WTC11 (cell line): ENCODE measurements at regions not wholly inside any gene's neighbourhood (a gene's known extent, or its start where the extent isn't known, plus 50 kb on each side); places are given as distances from the start of the nearest gene placed in this dataset.

Experiments
- ATAC-seq: fragments of 200-7000 bp; cut with Tn5 transposase; 2 replicates; pipeline ENCODE4 v1.10.0; 2021; ENCODE audit warnings: mild to moderate bottlenecking, moderate library complexity
- CTCF ChIA-PET: fragments of 300-600 bp; sonication (Branson Sonifier 250); formaldehyde crosslinking; loops from one replicate; lab custom pipeline; 2021; ENCODE audit warnings: antibody characterized with exemption; lab: Charles Lee
- POLR2A ChIA-PET: fragments of 350-600 bp; sonication (Branson Sonifier 250); formaldehyde crosslinking; loops from one replicate; lab custom pipeline; 2021; ENCODE audit warnings: antibody characterized with exemption; lab: Charles Lee
- DNase-seq: peaks from one replicate; pipeline ENCODE4 v3.0.0; 2021; ENCODE audit warnings: low spot score
- H3K27ac Mint-ChIP-seq: 2 replicates; pipeline ENCODE4 v1.8.0; 2021; ENCODE audit warnings: mixed read lengths
- H3K27me3 Mint-ChIP-seq: 2 replicates; pipeline ENCODE4 v1.8.0; 2021; ENCODE audit warnings: low read depth, mild to moderate bottlenecking, moderate library complexity, mixed read lengths
- H3K36me3 Mint-ChIP-seq: 2 replicates; pipeline ENCODE4 v1.8.0; 2021; ENCODE audit warnings: mixed read lengths
- H3K4me1 Mint-ChIP-seq: 2 replicates; pipeline ENCODE4 v1.8.0; 2022; ENCODE audit warnings: mixed read lengths
- H3K4me3 Mint-ChIP-seq: 2 replicates; pipeline ENCODE4 v1.8.0; 2021; ENCODE audit warnings: mild to moderate bottlenecking, moderate library complexity, mixed read lengths
- H3K9me3 Mint-ChIP-seq: 2 replicates; pipeline ENCODE4 v1.8.0; 2021; ENCODE audit warnings: mixed read lengths
- ATF1 ChIP-seq: sonication (generic); formaldehyde crosslinking; IDR thresholded peaks from 2 replicates; pipeline ENCODE4 v1.8.1; 2023; ENCODE audit warnings: mild to moderate bottlenecking, moderate library complexity, missing genetic modification reagents
- ESRRA ChIP-seq: sonication (generic); formaldehyde crosslinking; IDR thresholded peaks from 2 replicates; pipeline ENCODE4 v1.8.1; 2022; ENCODE audit warnings: mild to moderate bottlenecking, missing genetic modification reagents, borderline replicate concordance
- GRHL2 ChIP-seq: fragments of 250-450 bp; sonication (Bioruptor Pico); IDR thresholded peaks from 2 replicates; pipeline ENCODE4 v1.8.0; 2022; ENCODE audit warnings: mild to moderate bottlenecking, moderate library complexity; ENCODE audit not compliant: insufficient replicate concordance, severe bottlenecking
- IRF2 ChIP-seq: sonication (generic); formaldehyde crosslinking; IDR thresholded peaks from 2 replicates; pipeline ENCODE4 v1.8.0; 2022; ENCODE audit warnings: low read depth, missing genetic modification reagents, borderline replicate concordance
- JAZF1 ChIP-seq: fragments of 250-450 bp; sonication (Bioruptor Pico); IDR thresholded peaks from 2 replicates; pipeline ENCODE4 v1.9.0; 2021; ENCODE audit warnings: moderate library complexity, mild to moderate bottlenecking, inconsistent platforms
- JUN ChIP-seq: sonication (generic); formaldehyde crosslinking; IDR thresholded peaks from 2 replicates; pipeline ENCODE4 v1.8.0; 2023; ENCODE audit warnings: mild to moderate bottlenecking, missing genetic modification reagents
- NFATC4 ChIP-seq: fragments of 250-450 bp; sonication (Bioruptor Pico); IDR thresholded peaks from 2 replicates; pipeline ENCODE4 v1.9.0; 2021; ENCODE audit warnings: mild to moderate bottlenecking
- NR1H2 ChIP-seq: sonication (generic); formaldehyde crosslinking; IDR thresholded peaks from 2 replicates; pipeline ENCODE4 v1.9.0; 2021; ENCODE audit warnings: mild to moderate bottlenecking, moderate library complexity, missing genetic modification reagents
- PRRX2 ChIP-seq: fragments of 250-450 bp; sonication (Bioruptor Pico); IDR thresholded peaks from 2 replicates; pipeline ENCODE4 v1.8.0; 2021; ENCODE audit warnings: mild to moderate bottlenecking
- ZBTB21 ChIP-seq: sonication (generic); formaldehyde crosslinking; IDR thresholded peaks from 2 replicates; pipeline ENCODE4 v1.8.1; 2023; ENCODE audit warnings: mild to moderate bottlenecking, missing genetic modification reagents, borderline replicate concordance
- ZNF138 ChIP-seq: sonication (generic); formaldehyde crosslinking; conservative IDR thresholded peaks from 2 replicates; pipeline ENCODE4 v1.8.1; 2022; ENCODE audit warnings: mild to moderate bottlenecking, moderate library complexity, missing genetic modification reagents
- ZNF232 ChIP-seq: sonication (generic); formaldehyde crosslinking; IDR thresholded peaks from 2 replicates; pipeline ENCODE4 v1.8.0; 2022; ENCODE audit warnings: mild to moderate bottlenecking, missing genetic modification reagents
- ZNF396 ChIP-seq: fragments of 250-450 bp; sonication (Bioruptor Pico); IDR thresholded peaks from 2 replicates; pipeline ENCODE4 v1.8.0; 2021; ENCODE audit warnings: mild to moderate bottlenecking, moderate library complexity, borderline replicate concordance
- TF ChIP-seq, protein P1 (sequence below): fragments of 250-450 bp; sonication (Bioruptor Pico); IDR thresholded peaks from 2 replicates; pipeline ENCODE4 v1.9.0; 2021; ENCODE audit warnings: mild to moderate bottlenecking
- TF ChIP-seq, protein P2 (sequence below): fragments of 250-450 bp; sonication (Bioruptor Pico); IDR thresholded peaks from 2 replicates; pipeline ENCODE4 v1.8.0; 2021; ENCODE audit warnings: mild to moderate bottlenecking
- TF ChIP-seq, protein P3 (sequence below): sonication (generic); formaldehyde crosslinking; IDR thresholded peaks from 2 replicates; pipeline ENCODE4 v1.8.1; 2022; ENCODE audit warnings: mild to moderate bottlenecking, moderate library complexity, missing genetic modification reagents
- TF ChIP-seq, protein P4 (sequence below): sonication (generic); formaldehyde crosslinking; conservative IDR thresholded peaks from 2 replicates; pipeline ENCODE4 v1.8.1; 2023; ENCODE audit warnings: mild to moderate bottlenecking, low read depth, missing genetic modification reagents, moderate library complexity
- TF ChIP-seq, protein P5 (sequence below): sonication (generic); formaldehyde crosslinking; IDR thresholded peaks from 2 replicates; pipeline ENCODE4 v1.8.0; 2023; ENCODE audit warnings: missing genetic modification reagents, mild to moderate bottlenecking, borderline replicate concordance
- TF ChIP-seq, protein P6 (sequence below): sonication (generic); formaldehyde crosslinking; IDR thresholded peaks from 2 replicates; pipeline ENCODE4 v1.8.0; 2022; ENCODE audit warnings: mild to moderate bottlenecking, missing genetic modification reagents
- TF ChIP-seq, protein P7 (sequence below): sonication (generic); formaldehyde crosslinking; IDR thresholded peaks from 2 replicates; pipeline ENCODE4 v1.8.1; 2022; ENCODE audit warnings: missing genetic modification reagents, borderline replicate concordance

DNA sequence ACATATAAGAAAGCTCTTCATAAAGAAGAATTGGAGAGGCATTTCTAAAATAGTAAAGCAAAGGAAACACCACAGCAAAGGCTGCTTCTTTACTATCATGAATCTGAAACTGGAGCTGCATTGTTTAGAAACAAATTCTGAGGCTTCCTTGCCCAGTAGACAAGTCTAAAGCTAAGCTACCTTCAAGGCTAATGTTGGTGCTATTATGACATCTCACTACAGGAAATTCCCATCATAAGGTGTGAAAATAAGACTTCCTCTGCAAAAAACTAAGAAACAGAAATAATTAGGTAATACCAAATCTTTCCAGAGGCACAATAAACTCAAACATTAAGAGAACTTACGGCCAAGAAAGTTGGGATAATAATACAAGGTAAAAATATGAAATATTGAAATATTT, 89.9 kb upstream of the P3H2 start:
- H3K27ac Mint-ChIP-seq = no peak overlapping the region
- H3K9me3 Mint-ChIP-seq = peaks cover 20% of the 10 kb centered on the region
- no peak for DNase-seq
- no peaks in the 10 kb centered on the region for H3K27me3 Mint-ChIP-seq
- no peaks in the 10 kb centered on the region for H3K36me3 Mint-ChIP-seq
- H3K4me1 Mint-ChIP-seq = peaks cover 7% of the 10 kb centered on the region; the same call in 1 of the 2 replicates
- ChIA-PET CTCF (interaction anchor here (0.9 kb wide), 1 partner anchor 112 kb away, joined by 3 read pairs; the partner anchor contains the start of gene CLDN1), POLR2A (no interaction called here)
- no peak for TF ChIP-seq NFATC4 (CRISPR knock-in tag)
- no peak for TF ChIP-seq ESRRA (CRISPR knock-in tag)
- no peak for TF ChIP-seq ZNF138 (CRISPR knock-in tag)
- TF ChIP-seq IRF2 (CRISPR knock-in tag) = no peak
- TF ChIP-seq ZNF396 (CRISPR knock-in tag) = no peak
- no peak for TF ChIP-seq ATF1 (CRISPR knock-in tag)
- TF ChIP-seq NR1H2 (CRISPR knock-in tag) = no peak
- no peak for TF ChIP-seq JUN (CRISPR knock-in tag)
- no peak for TF ChIP-seq PRRX2 (CRISPR knock-in tag)
- TF ChIP-seq, protein P1, sequence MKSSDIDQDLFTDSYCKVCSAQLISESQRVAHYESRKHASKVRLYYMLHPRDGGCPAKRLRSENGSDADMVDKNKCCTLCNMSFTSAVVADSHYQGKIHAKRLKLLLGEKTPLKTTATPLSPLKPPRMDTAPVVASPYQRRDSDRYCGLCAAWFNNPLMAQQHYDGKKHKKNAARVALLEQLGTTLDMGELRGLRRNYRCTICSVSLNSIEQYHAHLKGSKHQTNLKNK (CRISPR knock-in tag) = no peak
- TF ChIP-seq ZBTB21 = no peak
- TF ChIP-seq GRHL2 (CRISPR knock-in tag) = no peak
- TF ChIP-seq, protein P2, sequence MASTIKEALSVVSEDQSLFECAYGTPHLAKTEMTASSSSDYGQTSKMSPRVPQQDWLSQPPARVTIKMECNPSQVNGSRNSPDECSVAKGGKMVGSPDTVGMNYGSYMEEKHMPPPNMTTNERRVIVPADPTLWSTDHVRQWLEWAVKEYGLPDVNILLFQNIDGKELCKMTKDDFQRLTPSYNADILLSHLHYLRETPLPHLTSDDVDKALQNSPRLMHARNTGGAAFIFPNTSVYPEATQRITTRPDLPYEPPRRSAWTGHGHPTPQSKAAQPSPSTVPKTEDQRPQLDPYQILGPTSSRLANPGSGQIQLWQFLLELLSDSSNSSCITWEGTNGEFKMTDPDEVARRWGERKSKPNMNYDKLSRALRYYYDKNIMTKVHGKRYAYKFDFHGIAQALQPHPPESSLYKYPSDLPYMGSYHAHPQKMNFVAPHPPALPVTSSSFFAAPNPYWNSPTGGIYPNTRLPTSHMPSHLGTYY (CRISPR knock-in tag) = no peak
- TF ChIP-seq, protein P3, sequence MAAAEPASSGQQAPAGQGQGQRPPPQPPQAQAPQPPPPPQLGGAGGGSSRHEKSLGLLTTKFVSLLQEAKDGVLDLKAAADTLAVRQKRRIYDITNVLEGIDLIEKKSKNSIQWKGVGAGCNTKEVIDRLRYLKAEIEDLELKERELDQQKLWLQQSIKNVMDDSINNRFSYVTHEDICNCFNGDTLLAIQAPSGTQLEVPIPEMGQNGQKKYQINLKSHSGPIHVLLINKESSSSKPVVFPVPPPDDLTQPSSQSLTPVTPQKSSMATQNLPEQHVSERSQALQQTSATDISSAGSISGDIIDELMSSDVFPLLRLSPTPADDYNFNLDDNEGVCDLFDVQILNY (CRISPR knock-in tag) = no peak
- TF ChIP-seq ZNF232 (CRISPR knock-in tag) = no peak
- no peak for ATAC-seq
- H3K4me3 Mint-ChIP-seq = no peak overlapping the region

DNA sequence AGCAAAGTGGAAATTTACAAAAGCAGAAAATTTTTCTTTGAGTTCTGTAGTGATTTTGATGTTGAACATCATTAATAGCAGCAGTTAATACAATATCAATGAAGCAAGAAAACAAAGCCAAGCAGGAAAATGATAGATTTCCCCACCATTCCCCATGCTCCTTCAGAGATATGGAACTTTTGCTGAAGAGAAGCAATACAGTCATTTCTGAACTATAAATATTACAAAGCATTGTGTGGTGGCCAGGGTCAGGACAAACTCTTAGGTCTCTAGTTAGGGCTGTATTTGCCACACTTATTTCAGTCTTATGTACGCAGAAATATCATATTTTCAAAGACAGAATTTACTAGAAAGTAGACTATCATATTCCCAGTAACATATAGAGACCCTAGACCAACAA, 88.8 kb upstream of the P3H2 start:
- Mint-ChIP-seq H3K4me1 (peaks cover 7% of the 10 kb centered on the region; the same call in 1 of the 2 replicates), H3K4me3 (no peak overlapping the region), H3K27ac (no peak overlapping the region), H3K9me3 (peaks cover 25% of the 10 kb centered on the region), H3K27me3 (no peaks in the 10 kb centered on the region; the same call in 1 of the 2 replicates), H3K36me3 (peaks cover 5% of the 10 kb centered on the region)
- ChIA-PET CTCF (interaction anchor here (0.6 to 1.3 kb wide), 3 partner anchors 113 to 248 kb away, joined by 3 to 4 read pairs (median 3); partner anchors contain the start of gene CLDN1), POLR2A (no interaction called here)
- TF ChIP-seq, protein P4, sequence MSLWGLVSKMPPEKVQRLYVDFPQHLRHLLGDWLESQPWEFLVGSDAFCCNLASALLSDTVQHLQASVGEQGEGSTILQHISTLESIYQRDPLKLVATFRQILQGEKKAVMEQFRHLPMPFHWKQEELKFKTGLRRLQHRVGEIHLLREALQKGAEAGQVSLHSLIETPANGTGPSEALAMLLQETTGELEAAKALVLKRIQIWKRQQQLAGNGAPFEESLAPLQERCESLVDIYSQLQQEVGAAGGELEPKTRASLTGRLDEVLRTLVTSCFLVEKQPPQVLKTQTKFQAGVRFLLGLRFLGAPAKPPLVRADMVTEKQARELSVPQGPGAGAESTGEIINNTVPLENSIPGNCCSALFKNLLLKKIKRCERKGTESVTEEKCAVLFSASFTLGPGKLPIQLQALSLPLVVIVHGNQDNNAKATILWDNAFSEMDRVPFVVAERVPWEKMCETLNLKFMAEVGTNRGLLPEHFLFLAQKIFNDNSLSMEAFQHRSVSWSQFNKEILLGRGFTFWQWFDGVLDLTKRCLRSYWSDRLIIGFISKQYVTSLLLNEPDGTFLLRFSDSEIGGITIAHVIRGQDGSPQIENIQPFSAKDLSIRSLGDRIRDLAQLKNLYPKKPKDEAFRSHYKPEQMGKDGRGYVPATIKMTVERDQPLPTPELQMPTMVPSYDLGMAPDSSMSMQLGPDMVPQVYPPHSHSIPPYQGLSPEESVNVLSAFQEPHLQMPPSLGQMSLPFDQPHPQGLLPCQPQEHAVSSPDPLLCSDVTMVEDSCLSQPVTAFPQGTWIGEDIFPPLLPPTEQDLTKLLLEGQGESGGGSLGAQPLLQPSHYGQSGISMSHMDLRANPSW (CRISPR knock-in tag) = no peak
- TF ChIP-seq, protein P5, sequence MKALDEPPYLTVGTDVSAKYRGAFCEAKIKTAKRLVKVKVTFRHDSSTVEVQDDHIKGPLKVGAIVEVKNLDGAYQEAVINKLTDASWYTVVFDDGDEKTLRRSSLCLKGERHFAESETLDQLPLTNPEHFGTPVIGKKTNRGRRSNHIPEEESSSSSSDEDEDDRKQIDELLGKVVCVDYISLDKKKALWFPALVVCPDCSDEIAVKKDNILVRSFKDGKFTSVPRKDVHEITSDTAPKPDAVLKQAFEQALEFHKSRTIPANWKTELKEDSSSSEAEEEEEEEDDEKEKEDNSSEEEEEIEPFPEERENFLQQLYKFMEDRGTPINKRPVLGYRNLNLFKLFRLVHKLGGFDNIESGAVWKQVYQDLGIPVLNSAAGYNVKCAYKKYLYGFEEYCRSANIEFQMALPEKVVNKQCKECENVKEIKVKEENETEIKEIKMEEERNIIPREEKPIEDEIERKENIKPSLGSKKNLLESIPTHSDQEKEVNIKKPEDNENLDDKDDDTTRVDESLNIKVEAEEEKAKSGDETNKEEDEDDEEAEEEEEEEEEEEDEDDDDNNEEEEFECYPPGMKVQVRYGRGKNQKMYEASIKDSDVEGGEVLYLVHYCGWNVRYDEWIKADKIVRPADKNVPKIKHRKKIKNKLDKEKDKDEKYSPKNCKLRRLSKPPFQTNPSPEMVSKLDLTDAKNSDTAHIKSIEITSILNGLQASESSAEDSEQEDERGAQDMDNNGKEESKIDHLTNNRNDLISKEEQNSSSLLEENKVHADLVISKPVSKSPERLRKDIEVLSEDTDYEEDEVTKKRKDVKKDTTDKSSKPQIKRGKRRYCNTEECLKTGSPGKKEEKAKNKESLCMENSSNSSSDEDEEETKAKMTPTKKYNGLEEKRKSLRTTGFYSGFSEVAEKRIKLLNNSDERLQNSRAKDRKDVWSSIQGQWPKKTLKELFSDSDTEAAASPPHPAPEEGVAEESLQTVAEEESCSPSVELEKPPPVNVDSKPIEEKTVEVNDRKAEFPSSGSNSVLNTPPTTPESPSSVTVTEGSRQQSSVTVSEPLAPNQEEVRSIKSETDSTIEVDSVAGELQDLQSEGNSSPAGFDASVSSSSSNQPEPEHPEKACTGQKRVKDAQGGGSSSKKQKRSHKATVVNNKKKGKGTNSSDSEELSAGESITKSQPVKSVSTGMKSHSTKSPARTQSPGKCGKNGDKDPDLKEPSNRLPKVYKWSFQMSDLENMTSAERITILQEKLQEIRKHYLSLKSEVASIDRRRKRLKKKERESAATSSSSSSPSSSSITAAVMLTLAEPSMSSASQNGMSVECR = no peak
- TF ChIP-seq, protein P6, sequence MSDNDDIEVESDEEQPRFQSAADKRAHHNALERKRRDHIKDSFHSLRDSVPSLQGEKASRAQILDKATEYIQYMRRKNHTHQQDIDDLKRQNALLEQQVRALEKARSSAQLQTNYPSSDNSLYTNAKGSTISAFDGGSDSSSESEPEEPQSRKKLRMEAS = no peak
- no peak for TF ChIP-seq JAZF1
- TF ChIP-seq, protein P7, sequence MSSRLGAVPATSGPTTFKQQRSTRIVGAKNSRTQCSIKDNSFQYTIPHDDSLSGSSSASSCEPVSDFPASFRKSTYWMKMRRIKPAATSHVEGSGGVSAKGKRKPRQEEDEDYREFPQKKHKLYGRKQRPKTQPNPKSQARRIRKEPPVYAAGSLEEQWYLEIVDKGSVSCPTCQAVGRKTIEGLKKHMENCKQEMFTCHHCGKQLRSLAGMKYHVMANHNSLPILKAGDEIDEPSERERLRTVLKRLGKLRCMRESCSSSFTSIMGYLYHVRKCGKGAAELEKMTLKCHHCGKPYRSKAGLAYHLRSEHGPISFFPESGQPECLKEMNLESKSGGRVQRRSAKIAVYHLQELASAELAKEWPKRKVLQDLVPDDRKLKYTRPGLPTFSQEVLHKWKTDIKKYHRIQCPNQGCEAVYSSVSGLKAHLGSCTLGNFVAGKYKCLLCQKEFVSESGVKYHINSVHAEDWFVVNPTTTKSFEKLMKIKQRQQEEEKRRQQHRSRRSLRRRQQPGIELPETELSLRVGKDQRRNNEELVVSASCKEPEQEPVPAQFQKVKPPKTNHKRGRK = no peak
- TF ChIP-seq NR1H2 (CRISPR knock-in tag) = no peak
- DNase-seq (no peak), ATAC-seq (no peak)
